Activated B cell treated with CpG ODN at 0.5 μM for 24 hours (primary cell): ENCODE measurements at regions not wholly inside any gene's neighbourhood (a gene's known extent, or its start where the extent isn't known, plus 50 kb on each side); places are given as distances from the start of the nearest gene placed in this dataset.
"Not testable (repeated sequence)": the region's sequence is repeated elsewhere in the genome, so short reads cannot be mapped to it uniquely, and the experiment has no call there.

Source experiments
- ATAC-seq: fragments of 200-7000 bp; cut with Tn5 transposase; one replicate; pipeline ENCODE4 v1.10.0; 2021; ENCODE audit warnings: low read depth, mild to moderate bottlenecking, moderate library complexity
- CTCF ChIA-PET: fragments of 350-600 bp; sonication (Branson Sonifier 250); formaldehyde crosslinking; loops from one replicate; lab custom pipeline; 2021; ENCODE audit warnings: antibody characterized with exemption; lab: Charles Lee
- POLR2A ChIA-PET: fragments of 350-600 bp; sonication (Branson Sonifier 250); formaldehyde crosslinking; loops from one replicate; lab custom pipeline; 2021; ENCODE audit warnings: antibody characterized with exemption; lab: Charles Lee
- DNase-seq: peaks from one replicate; pipeline ENCODE4 v3.0.0; 2022
- H3K27ac Mint-ChIP-seq: one replicate; pipeline ENCODE4 v1.8.0; 2020; ENCODE audit warnings: mixed read lengths
- H3K27me3 Mint-ChIP-seq: one replicate; pipeline ENCODE4 v1.8.0; 2021; ENCODE audit warnings: mixed read lengths
- H3K36me3 Mint-ChIP-seq: one replicate; pipeline ENCODE4 v1.8.0; 2021; ENCODE audit warnings: low read depth, mixed read lengths
- H3K4me1 Mint-ChIP-seq: one replicate; pipeline ENCODE4 v1.8.0; 2021; ENCODE audit warnings: mixed read lengths
- H3K4me3 Mint-ChIP-seq: one replicate; pipeline ENCODE4 v1.8.0; 2020; ENCODE audit warnings: mild to moderate bottlenecking, mixed read lengths
- H3K9me3 Mint-ChIP-seq: one replicate; pipeline ENCODE4 v1.8.0; 2020; ENCODE audit warnings: mixed read lengths
- CTCF ChIP-seq: fragments of 200-600 bp; IDR thresholded peaks from one replicate; pipeline ENCODE4 v1.8.0; 2022; ENCODE audit warnings: antibody characterized with exemption, mild to moderate bottlenecking
- intact Hi-C: fragments of 100-400 bp; cut with micrococcal nuclease; formaldehyde crosslinking; loops from one replicate; pipeline ENCODE4 v1.15.1; 2024

- H3K36me3 Mint-ChIP-seq: no peaks in the 10 kb centered on the region
- intact Hi-C loops: loop anchor here (1.0 to 5.0 kb wide), 3 partner anchors 8 to 122 kb away; no protein-coding TSS in a partner anchor
- H3K9me3 Mint-ChIP-seq: no peaks in the 10 kb centered on the region
- ChIA-PET POLR2A (interaction anchor here (0.8 to 1.6 kb wide), 3 partner anchors 9 to 121 kb away, joined by 3 to 5 read pairs (median 3); no protein-coding TSS in a partner anchor), CTCF (no interaction called here)
- no peaks in the 10 kb centered on the region for H3K27me3 Mint-ChIP-seq
- DNase-seq: no peak
- peak overlapping the region; percentile 79 for H3K4me3 Mint-ChIP-seq
- H3K4me1 Mint-ChIP-seq: peaks cover 31% of the 10 kb centered on the region
- H3K27ac Mint-ChIP-seq: peak overlapping the region; percentile 80
- TF ChIP-seq CTCF: no peak
- peak; percentile 43 for ATAC-seq
Observed at GRCh38 chr2:430291-431040, 142.6 kb upstream of the ALKAL2 start.

- ATAC-seq: peak; percentile 81
- POLR2A ChIA-PET: interaction anchor here (0.6 to 1.6 kb wide), 2 partner anchors 12 to 18 kb away, joined by 3 to 5 read pairs; no protein-coding TSS in a partner anchor
Observed at GRCh38 chr2:429575-430254, 141.8 kb upstream of the ALKAL2 start.

GRCh38 chr2:429142-429541, 141.3 kb upstream of the ALKAL2 start:
- intact Hi-C loops: no loop called here
- Mint-ChIP-seq H3K4me1 (peaks cover 27% of the 10 kb centered on the region), H3K27ac (peak overlapping the region; percentile 80), H3K9me3 (no peaks in the 10 kb centered on the region), H3K36me3 (no peaks in the 10 kb centered on the region), H3K4me3 (peak overlapping the region; percentile 79), H3K27me3 (no peaks in the 10 kb centered on the region)
- ATAC-seq: no peak
- POLR2A ChIA-PET: interaction anchor here (1.6 kb wide), 1 partner anchor 12 kb away, joined by 5 read pairs; no protein-coding TSS in a partner anchor
- no peak for DNase-seq
- no peak for TF ChIP-seq CTCF
- CTCF ChIA-PET: no interaction called here

More at GRCh38 chr2:429575-430254, 141.8 kb upstream of the ALKAL2 start:
- no peak for TF ChIP-seq CTCF
- Mint-ChIP-seq H3K4me3 (peak overlapping the region; percentile 79), H3K36me3 (no peaks in the 10 kb centered on the region), H3K27ac (peak overlapping the region; percentile 80), H3K27me3 (no peaks in the 10 kb centered on the region), H3K4me1 (peaks cover 29% of the 10 kb centered on the region), H3K9me3 (no peaks in the 10 kb centered on the region)
- intact Hi-C loops: loop anchor here (1.0 to 5.0 kb wide), 3 partner anchors 9 to 123 kb away; no protein-coding TSS in a partner anchor
- CTCF ChIA-PET: no interaction called here
- DNase-seq: no peak

GRCh38 chr2:428591-428990, 140.7 kb upstream of the ALKAL2 start:
- Mint-ChIP-seq H3K9me3 (no peaks in the 10 kb centered on the region), H3K27me3 (no peaks in the 10 kb centered on the region), H3K36me3 (no peaks in the 10 kb centered on the region), H3K4me3 (no peak overlapping the region), H3K4me1 (peaks cover 30% of the 10 kb centered on the region), H3K27ac (no peak overlapping the region)
- TF ChIP-seq CTCF: no peak
- intact Hi-C loops: no loop called here
- ATAC-seq: no peak
- CTCF ChIA-PET: no interaction called here
- POLR2A ChIA-PET: no interaction called here
- no peak for DNase-seq

- H3K27ac Mint-ChIP-seq, DNase-seq, H3K36me3 Mint-ChIP-seq, intact Hi-C loops, CTCF ChIA-PET, ATAC-seq, H3K9me3 Mint-ChIP-seq, POLR2A ChIA-PET, H3K4me3 Mint-ChIP-seq, H3K27me3 Mint-ChIP-seq: not testable (repeated sequence)
- peaks cover 31% of the 10 kb centered on the region for H3K4me1 Mint-ChIP-seq
Observed at GRCh38 chr2:426696-427095, 138.8 kb upstream of the ALKAL2 start.
